HG03095 (cell line): ENCODE measurements at regions not wholly inside any gene's neighbourhood (a gene's known extent, or its start where the extent isn't known, plus 50 kb on each side); places are given as distances from the start of the nearest gene placed in this dataset.
"Not testable (repeated sequence)": the region's sequence is repeated elsewhere in the genome, so short reads cannot be mapped to it uniquely, and the experiment has no call there.

Source experiments
- ATAC-seq: cut with Tn5 transposase; IDR thresholded peaks from one replicate; pipeline ENCODE4 v1.9.1; 2021; ENCODE audit warnings: moderate library complexity; ENCODE audit not compliant: unreplicated experiment

- ATAC-seq = peak; percentile 3
Measured at GRCh38 chr3:59374091-59374817, 324.4 kb upstream of the CFAP20DC start.

- no peak for ATAC-seq
Measured at GRCh38 chr3:59372346-59372745, 322.5 kb upstream of the CFAP20DC start.

- no peak for ATAC-seq
Measured at GRCh38 chr3:59368900-59369675, 319.3 kb upstream of the CFAP20DC start.

- no peak for ATAC-seq
Measured at GRCh38 chr3:59367150-59367549, 317.3 kb upstream of the CFAP20DC start.

- ATAC-seq = no peak
Measured at GRCh38 chr3:59366218-59366617, 316.4 kb upstream of the CFAP20DC start.

GRCh38 chr3:59364496-59364895 is 314.7 kb upstream of the CFAP20DC start:
- no peak for ATAC-seq

- ATAC-seq = not testable (repeated sequence)
Measured at GRCh38 chr3:59360312-59360711, 310.5 kb upstream of the CFAP20DC start.

- no peak for ATAC-seq
Measured at GRCh38 chr3:59341459-59341858, 291.6 kb upstream of the CFAP20DC start.

GRCh38 chr3:59339818-59340217 is 290.0 kb upstream of the CFAP20DC start:
- ATAC-seq = peak; percentile 59

- no peak for ATAC-seq
Measured at GRCh38 chr3:59338934-59339333, 289.1 kb upstream of the CFAP20DC start.

GRCh38 chr3:59335338-59335737 is 285.5 kb upstream of the CFAP20DC start:
- ATAC-seq = no peak

GRCh38 chr3:59334585-59334984 is 284.8 kb upstream of the CFAP20DC start:
- no peak for ATAC-seq

GRCh38 chr3:59327376-59327808 is 277.6 kb upstream of the CFAP20DC start:
- no peak for ATAC-seq

- no peak for ATAC-seq
Measured at GRCh38 chr3:59326246-59327024, 276.6 kb upstream of the CFAP20DC start.

GRCh38 chr3:59321881-59322540 is 272.2 kb upstream of the CFAP20DC start:
- no peak for ATAC-seq

GRCh38 chr3:59320080-59320479 is 270.3 kb upstream of the CFAP20DC start:
- ATAC-seq = no peak

- no peak for ATAC-seq
Measured at GRCh38 chr3:59319442-59319841, 269.6 kb upstream of the CFAP20DC start.

- no peak for ATAC-seq
Measured at GRCh38 chr3:59318881-59319280, 269.1 kb upstream of the CFAP20DC start.

- no peak for ATAC-seq
Measured at GRCh38 chr3:59317386-59317785, 267.6 kb upstream of the CFAP20DC start.

GRCh38 chr3:59316688-59317275 is 267.0 kb upstream of the CFAP20DC start:
- no peak for ATAC-seq

- no peak for ATAC-seq
Measured at GRCh38 chr3:59313365-59313764, 263.5 kb upstream of the CFAP20DC start.
